Spleen (tissue), 7 donors: ENCODE measurements at regions not wholly inside any gene's neighbourhood (a gene's known extent, or its start where the extent isn't known, plus 50 kb on each side); places are given as distances from the start of the nearest gene placed in this dataset.

Experiments
- CTCF ChIP-seq, 11 experiments: fragments of 200-600 bp in 7 of 11; fragments of 450-650 bp in 4 of 11; sonication (generic) in 4 of 11; IDR thresholded peaks in 8 of 11; conservative IDR thresholded peaks in 3 of 11; 1 replicate in 7 of 11; 2 replicates in 4 of 11; pipeline versions ENCODE4 v1.4.0 to v1.8.0; 2016 to 2021; ENCODE audit warnings: antibody characterized with exemption in 11 of 11, inconsistent platforms in 4 of 11, mild to moderate bottlenecking in 1 of 11
- POLR2A ChIP-seq, 3 donors: fragments of 450-650 bp; IDR thresholded peaks; one replicate each; pipeline ENCODE4 v1.5.1; 2017; ENCODE audit warnings: antibody characterized with exemption in 3 of 3, mild to moderate bottlenecking in 1 of 3
- POLR2AphosphoS5 ChIP-seq, 3 donors: sonication (generic); formaldehyde crosslinking; IDR thresholded peaks; one replicate each; pipeline ENCODE4 v1.5.1; 2017; ENCODE audit warnings: antibody characterized with exemption in 3 of 3
- donor health status: DM: no; HTN: no; CAD: no; lungs with moderate emphysema.
- donor health status: DM: no; HTN: no; CAD: no.
- donor health status: DM: no; HTN: no; CAD: no.

DNA sequence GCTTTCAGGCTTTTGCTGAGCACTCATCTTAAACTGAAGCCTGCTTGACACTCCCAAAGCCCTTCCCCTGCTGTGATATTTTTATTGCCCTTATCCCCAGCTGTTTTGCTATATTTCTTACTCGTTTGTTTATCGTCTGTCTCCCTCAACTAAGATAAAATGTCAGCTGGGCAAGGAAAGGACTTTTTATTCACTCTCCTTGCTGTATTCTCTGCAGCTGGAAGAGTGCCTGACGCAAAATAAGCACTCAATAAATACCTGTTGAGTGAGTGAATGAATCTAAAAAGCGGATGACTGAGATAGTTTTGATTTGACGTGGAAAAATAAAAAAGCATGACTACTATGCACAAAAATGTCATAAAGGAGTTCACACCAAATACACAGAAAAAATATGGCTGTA, 84.8 kb upstream of the POMGNT2 start:
- TF ChIP-seq CTCF (IDR thresholded peaks at IDR 0.05 in 8 of 11, conservative IDR thresholded peaks at IDR 0.05 in 3 of 11), result no peak
- TF ChIP-seq POLR2A (IDR thresholded peaks at IDR 0.05), result no peak
- no peak for TF ChIP-seq POLR2AphosphoS5 (IDR thresholded peaks at IDR 0.05)
